Small intestine (tissue), 7 donors: ENCODE measurements at regions not wholly inside any gene's neighbourhood (a gene's known extent, or its start where the extent isn't known, plus 50 kb on each side); places are given as distances from the start of the nearest gene placed in this dataset.
A peak's percentile ranks its signal among the peaks of the same experiment; 100 is the strongest.

Source experiments
- DNase-seq, 2 donors: peaks; one replicate each; pipeline versions ENCODE4 v3.0.0 to v3.0.0-alpha.2; 2013
- FAIRE-seq: peaks from 2 replicates; lab custom pipeline; 2012; peaks lifted over from hg19 to GRCh38; lab: Jason Lieb, UNC
- H3K27ac ChIP-seq, 3 donors: one replicate each; pipeline ENCODE4 v1.5.1; 2013; ENCODE audit warnings: low read length in 2 of 3, mild to moderate bottlenecking in 2 of 3, control low read depth in 1 of 3, inconsistent platforms in 1 of 3, low read depth in 1 of 3, moderate library complexity in 1 of 3
- H3K27me3 ChIP-seq, 3 donors: one replicate each; pipeline ENCODE4 v1.6.1; 2013; ENCODE audit warnings: low read length in 3 of 3, inconsistent platforms in 1 of 3; ENCODE audit not compliant: control insufficient read depth in 3 of 3, insufficient read depth in 3 of 3
- H3K36me3 ChIP-seq, 3 donors: one replicate each; pipeline ENCODE4 v1.6.1; 2013; ENCODE audit warnings: low read length in 3 of 3, inconsistent platforms in 1 of 3, low read depth in 1 of 3, mild to moderate bottlenecking in 1 of 3, moderate library complexity in 1 of 3; ENCODE audit not compliant: control insufficient read depth in 3 of 3, insufficient read depth in 2 of 3
- H3K4me1 ChIP-seq, 3 donors: one replicate each; pipeline ENCODE4 v1.6.1; 2013; ENCODE audit warnings: low read length in 2 of 3, inconsistent platforms in 1 of 3, low read depth in 1 of 3, mild to moderate bottlenecking in 1 of 3, moderate library complexity in 1 of 3; ENCODE audit not compliant: control insufficient read depth in 3 of 3, insufficient read depth in 2 of 3
- H3K4me3 ChIP-seq, 3 donors: one replicate each; pipeline ENCODE4 v1.5.1; 2013; ENCODE audit warnings: low read length in 3 of 3, control low read depth in 1 of 3, inconsistent platforms in 1 of 3, low read depth in 1 of 3, mild to moderate bottlenecking in 1 of 3, moderate library complexity in 1 of 3
- H3K9me3 ChIP-seq, 2 donors: one replicate each; pipeline ENCODE4 v1.6.1; 2013; ENCODE audit warnings: low read depth in 1 of 2, low read length in 1 of 2; ENCODE audit not compliant: control insufficient read depth in 2 of 2, insufficient read depth in 1 of 2
- WGBS, 3 donors: extraction: QIAGEN DNeasy Blood & Tissue Kit; methylation state at CpG; one replicate each; pipeline ENCODE4 v1.1.7; 2013; 5-methylcytosine and 5-hydroxymethylcytosine counted together
- donor health status: healthy with polysubstance abuse.
- donor health status: control.
- donor health status: control.
- donor health status: Bipolar disorder and iron deficiency.
- donor health status: healthy.

GRCh38 chr1:21344098-21344749 is 54.0 kb upstream of the ECE1 start:
- Histone ChIP-seq H3K27me3 (no peaks in the 10 kb centered on the region), H3K4me3 (peak overlapping the region; percentile 54 to 79 (median 68)), H3K4me1 (peaks cover 11 to 60% (median 23%) of the 10 kb centered on the region in 3 donors), H3K27ac (peak overlapping the region; percentile 73 to 90 (median 88)), H3K9me3 (no peaks in the 10 kb centered on the region), H3K36me3 (peaks cover 0 to 11% (median 0%) of the 10 kb centered on the region in 3 donors)
- FAIRE-seq (no peak), DNase-seq (no peak)
- 35 to 51% (median 37%) methylated on average over 12 to 14 of the region's 14 CpGs for WGBS, 3 donors

DNA sequence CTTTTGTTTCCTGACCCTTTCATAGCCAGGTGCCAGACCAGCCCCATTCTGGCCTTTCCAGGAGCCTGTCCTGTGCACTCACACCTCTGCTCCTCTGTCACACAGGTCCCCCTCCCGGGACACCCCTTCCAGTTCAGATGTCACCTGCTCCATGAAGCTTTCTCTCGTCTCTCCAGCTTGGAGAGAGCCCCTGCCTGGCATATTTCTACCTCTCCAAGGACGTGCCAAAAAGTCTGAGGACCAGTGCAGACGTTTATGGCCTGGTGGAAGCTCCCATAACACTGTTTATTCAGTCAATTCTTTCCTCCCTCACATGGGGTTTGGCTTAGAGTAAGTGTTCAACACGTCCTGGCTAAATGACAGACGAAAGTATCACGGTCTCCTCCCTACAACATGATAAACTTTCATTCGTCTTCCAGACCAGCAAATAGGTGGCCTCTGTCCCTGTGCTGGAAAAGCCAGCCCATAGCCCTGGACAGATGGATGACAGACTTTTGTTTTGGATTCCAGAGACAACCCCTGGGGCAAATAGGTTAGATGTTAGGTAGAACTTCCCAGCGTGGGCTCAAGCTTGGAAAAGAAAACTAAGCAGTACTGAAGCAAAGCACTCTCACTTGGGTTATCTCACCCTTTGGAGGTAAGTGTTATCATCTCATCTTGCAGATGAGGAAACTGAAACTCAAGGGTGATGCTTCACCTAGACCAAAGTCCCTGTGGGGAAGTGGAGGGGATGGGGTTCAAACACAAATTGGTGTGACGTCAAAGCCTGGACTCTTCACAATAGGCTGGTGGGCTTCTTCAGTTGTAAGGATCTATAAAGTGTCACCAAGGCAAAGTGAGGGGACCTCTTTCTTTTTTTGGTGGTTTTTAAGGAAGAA is 52.9 kb upstream of the ECE1 start:
- H3K27ac ChIP-seq, result peak overlapping the region; percentile 15 to 90 (median 73)
- H3K4me3 ChIP-seq, result peak overlapping the region in 1 of 3 donors; percentile 79
- DNase-seq, result peak; percentile 55 to 57
- H3K36me3 ChIP-seq, result peaks cover 0 to 17% (median 0%) of the 10 kb centered on the region in 3 donors
- FAIRE-seq, result no peak
- peaks cover 16 to 70% (median 29%) of the 10 kb centered on the region in 3 donors for H3K4me1 ChIP-seq
- 27 to 29% (median 28%) methylated on average over 10 of the region's 10 CpGs for WGBS, 3 donors
- H3K9me3 ChIP-seq, result no peaks in the 10 kb centered on the region
- H3K27me3 ChIP-seq, result no peaks in the 10 kb centered on the region

DNA sequence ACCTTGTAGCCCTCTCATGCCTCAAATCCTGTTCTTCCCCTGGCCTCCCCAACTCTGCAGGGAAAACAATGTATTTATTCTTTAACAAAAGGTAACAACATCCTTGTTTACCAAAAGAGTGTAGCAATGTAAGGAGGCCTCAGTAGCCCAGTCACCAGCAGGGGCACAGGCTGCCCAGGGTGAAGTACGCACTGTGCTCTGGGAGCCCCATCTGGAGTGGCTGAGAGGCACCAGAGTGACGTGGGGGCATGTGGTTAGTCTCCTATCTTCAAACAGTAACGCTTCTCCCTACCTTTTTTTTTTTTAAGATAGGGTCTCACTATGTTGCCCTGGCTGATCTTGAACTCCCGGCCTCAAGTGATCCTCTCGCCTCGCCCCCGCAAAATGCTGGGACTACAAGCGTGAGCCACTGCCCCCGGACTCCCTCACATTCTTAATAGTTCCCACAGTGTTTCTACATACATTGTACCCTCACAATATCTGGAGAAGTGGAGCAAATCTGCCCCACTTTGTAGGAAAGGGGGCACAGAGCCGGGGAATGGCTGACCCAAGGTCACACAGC is 51.3 kb upstream of the ECE1 start:
- peaks cover 0 to 20% (median 0%) of the 10 kb centered on the region in 3 donors for H3K36me3 ChIP-seq
- no peak for FAIRE-seq
- 82 to 86% (median 83%) methylated on average over 10 of the region's 10 CpGs for WGBS, 3 donors
- H3K9me3 ChIP-seq, result no peaks in the 10 kb centered on the region
- no peak overlapping the region for H3K4me3 ChIP-seq
- no peaks in the 10 kb centered on the region for H3K27me3 ChIP-seq
- DNase-seq, result no peak
- peak overlapping the region in 2 of 3 donors; percentile 51 to 90 for H3K27ac ChIP-seq
- H3K4me1 ChIP-seq, result peaks cover 16 to 82% (median 33%) of the 10 kb centered on the region in 3 donors

GRCh38 chr1:21341022-21341421 is 50.8 kb upstream of the ECE1 start:
- Histone ChIP-seq H3K4me3 (no peak overlapping the region), H3K27ac (peak overlapping the region in 2 of 3 donors; percentile 51 to 90), H3K27me3 (no peaks in the 10 kb centered on the region), H3K4me1 (peaks cover 16 to 77% (median 33%) of the 10 kb centered on the region in 3 donors), H3K36me3 (peaks cover 0 to 20% (median 0%) of the 10 kb centered on the region in 3 donors), H3K9me3 (no peaks in the 10 kb centered on the region)
- DNase-seq (no peak), FAIRE-seq (no peak)
- WGBS, 3 donors, result 61 to 66% (median 61%) methylated on average over 8 of the region's 8 CpGs

DNA sequence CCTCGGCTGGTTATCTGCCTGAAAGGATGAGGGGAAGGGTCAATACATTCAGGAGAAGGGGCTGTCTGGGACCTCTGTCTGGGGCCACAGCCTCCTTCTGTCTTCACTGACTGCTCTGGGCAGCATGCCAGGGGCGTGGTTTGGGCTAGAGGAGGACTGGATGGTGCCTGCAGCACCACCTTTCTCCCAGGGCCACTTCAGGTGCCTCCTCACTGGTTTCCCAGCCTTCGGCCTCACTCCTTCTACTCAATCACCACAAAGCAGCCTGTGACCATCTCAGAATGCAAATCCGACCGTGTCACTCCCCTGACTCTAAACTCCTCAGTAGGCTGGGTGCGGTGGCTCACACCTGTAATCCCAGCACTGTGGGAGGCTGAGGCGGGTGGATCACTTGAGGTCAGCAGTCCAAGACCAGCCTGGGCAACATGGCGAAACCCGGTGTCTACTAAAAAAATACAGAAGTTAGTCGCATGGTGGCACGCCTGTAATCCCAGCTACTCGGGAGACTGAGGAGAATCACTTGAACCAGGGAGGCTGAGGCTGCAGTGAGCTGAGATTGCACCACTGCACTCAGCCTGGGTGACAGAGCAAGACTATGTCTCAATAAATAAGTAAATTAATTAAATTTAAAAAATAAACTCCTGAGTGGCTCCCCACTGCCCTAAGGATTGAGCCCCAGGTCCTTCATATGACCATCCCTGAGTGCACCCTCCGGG is 50.1 kb upstream of the ECE1 start:
- H3K4me3 ChIP-seq, result no peak overlapping the region
- H3K27me3 ChIP-seq, result no peaks in the 10 kb centered on the region
- peak in 1 of 2 donors; percentile 75 for DNase-seq
- FAIRE-seq, result no peak
- H3K9me3 ChIP-seq, result no peaks in the 10 kb centered on the region
- H3K27ac ChIP-seq, result peak overlapping the region in 2 of 3 donors; percentile 4 to 90
- H3K36me3 ChIP-seq, result peaks cover 0 to 24% (median 0%) of the 10 kb centered on the region in 3 donors
- 56 to 73% (median 58%) methylated on average over 13 of the region's 13 CpGs for WGBS, 3 donors
- H3K4me1 ChIP-seq, result peaks cover 16 to 83% (median 35%) of the 10 kb centered on the region in 3 donors
